ENCODE measurements at regions not wholly inside any gene's neighbourhood (a gene's known extent, or its start where the extent isn't known, plus 50 kb on each side); places are given as distances from the start of the nearest gene placed in this dataset.

GRCh38 chr2:11033114-11033513 is 121.4 kb downstream of the KCNF1 start:
- no peak for TF ChIP-seq CTCF (IDR thresholded peaks at IDR 0.05)
- no peak for TF ChIP-seq EZH2phosphoT487 (IDR thresholded peaks at IDR 0.05)
- no peak for TF ChIP-seq EZH2 (IDR thresholded peaks at IDR 0.05)

Data from neural progenitor cell (in vitro differentiated cells).